Left ventricle myocardium inferior (tissue), 1 donor: ENCODE measurements at regions not wholly inside any gene's neighbourhood (a gene's known extent, or its start where the extent isn't known, plus 50 kb on each side); places are given as distances from the start of the nearest gene placed in this dataset.
A peak's percentile ranks its signal among the peaks of the same experiment; 100 is the strongest.

Experiments used
- DNase-seq: peaks from one replicate; pipeline ENCODE4 v3.0.0-alpha.2; 2020
- H3K27ac ChIP-seq: fragments of 200-600 bp; replicated peaks from 2 replicates; pipeline ENCODE4 v1.8.0; 2021
- H3K27me3 ChIP-seq: fragments of 200-600 bp; 2 replicates; pipeline ENCODE4 v1.8.0; 2021; ENCODE audit warnings: low read depth
- H3K36me3 ChIP-seq: fragments of 200-600 bp; 2 replicates; pipeline ENCODE4 v1.8.0; 2021
- H3K4me1 ChIP-seq: fragments of 200-600 bp; 2 replicates; pipeline ENCODE4 v1.8.0; 2021
- H3K4me3 ChIP-seq: fragments of 200-600 bp; 2 replicates; pipeline ENCODE4 v1.8.0; 2021; ENCODE audit warnings: mild to moderate bottlenecking, moderate library complexity
- H3K9me3 ChIP-seq: fragments of 200-600 bp; replicated peaks from 2 replicates; pipeline ENCODE4 v1.8.0; 2021
- intact Hi-C: fragments of 100-400 bp; cut with micrococcal nuclease; formaldehyde crosslinking; loops from one replicate; pipeline ENCODE4 v1.11.0; 2022
- TF ChIP-seq, protein P1 (sequence below): fragments of 200-600 bp; IDR thresholded peaks from 2 replicates; pipeline ENCODE4 v1.8.0; 2021; ENCODE audit warnings: antibody characterized with exemption, mild to moderate bottlenecking, borderline replicate concordance
- donor health status: DM: no; HTN: yes; CAD: no; lungs with severe emphysema.

DNA sequence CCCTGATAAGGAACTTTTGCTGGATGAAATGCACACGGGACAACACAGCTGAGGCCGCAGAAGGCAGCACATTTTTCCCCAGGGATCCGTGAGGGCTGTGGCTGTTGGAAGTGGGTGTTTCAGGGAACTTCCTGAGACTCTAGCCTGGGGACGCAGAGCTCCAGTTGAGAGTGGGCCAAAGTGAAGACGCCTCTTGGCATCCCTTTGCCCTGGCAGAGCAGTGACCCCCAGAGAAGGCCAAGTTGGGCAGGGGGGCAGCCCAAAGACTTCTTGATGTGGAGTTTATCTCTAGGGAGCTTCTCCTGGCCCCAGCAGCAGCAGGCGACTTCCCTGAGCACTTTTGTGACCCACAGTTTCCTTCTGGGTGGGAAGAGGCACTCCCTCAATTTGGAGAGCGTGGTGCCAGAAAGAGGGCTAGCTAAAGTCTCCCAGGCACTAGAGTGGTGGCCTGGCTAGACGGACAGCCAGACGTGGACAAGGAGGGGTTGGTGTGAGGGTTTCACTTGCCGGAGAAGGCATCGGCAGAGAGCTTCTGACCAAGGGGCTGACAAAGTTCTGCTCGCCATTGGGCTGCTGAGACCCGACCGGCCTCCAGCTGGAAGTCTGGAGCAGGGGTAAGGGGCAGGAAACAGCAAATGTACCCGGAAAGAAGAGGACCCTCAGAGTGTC, 108.8 kb downstream of the ACKR3 start:
- Histone ChIP-seq H3K27me3 (no peaks in the 10 kb centered on the region), H3K27ac (peak overlapping the region; percentile 28), H3K4me3 (no peak overlapping the region), H3K4me1 (peaks cover 46% of the 10 kb centered on the region), H3K36me3 (no peaks in the 10 kb centered on the region), H3K9me3 (no peaks in the 10 kb centered on the region)
- TF ChIP-seq, protein P1, sequence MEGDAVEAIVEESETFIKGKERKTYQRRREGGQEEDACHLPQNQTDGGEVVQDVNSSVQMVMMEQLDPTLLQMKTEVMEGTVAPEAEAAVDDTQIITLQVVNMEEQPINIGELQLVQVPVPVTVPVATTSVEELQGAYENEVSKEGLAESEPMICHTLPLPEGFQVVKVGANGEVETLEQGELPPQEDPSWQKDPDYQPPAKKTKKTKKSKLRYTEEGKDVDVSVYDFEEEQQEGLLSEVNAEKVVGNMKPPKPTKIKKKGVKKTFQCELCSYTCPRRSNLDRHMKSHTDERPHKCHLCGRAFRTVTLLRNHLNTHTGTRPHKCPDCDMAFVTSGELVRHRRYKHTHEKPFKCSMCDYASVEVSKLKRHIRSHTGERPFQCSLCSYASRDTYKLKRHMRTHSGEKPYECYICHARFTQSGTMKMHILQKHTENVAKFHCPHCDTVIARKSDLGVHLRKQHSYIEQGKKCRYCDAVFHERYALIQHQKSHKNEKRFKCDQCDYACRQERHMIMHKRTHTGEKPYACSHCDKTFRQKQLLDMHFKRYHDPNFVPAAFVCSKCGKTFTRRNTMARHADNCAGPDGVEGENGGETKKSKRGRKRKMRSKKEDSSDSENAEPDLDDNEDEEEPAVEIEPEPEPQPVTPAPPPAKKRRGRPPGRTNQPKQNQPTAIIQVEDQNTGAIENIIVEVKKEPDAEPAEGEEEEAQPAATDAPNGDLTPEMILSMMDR, result no peak
- intact Hi-C loops, result no loop called here
- DNase-seq, result no peak

- H3K36me3 ChIP-seq, result no peaks in the 10 kb centered on the region
- no peaks in the 10 kb centered on the region for H3K9me3 ChIP-seq
- peaks cover 31% of the 10 kb centered on the region for H3K4me1 ChIP-seq
- no peak overlapping the region for H3K4me3 ChIP-seq
- intact Hi-C loops, result no loop called here
- H3K27me3 ChIP-seq, result no peaks in the 10 kb centered on the region
- DNase-seq, result no peak
- TF ChIP-seq, protein P1, result no peak
- no peak overlapping the region for H3K27ac ChIP-seq
These were observed 110.5 kb downstream of the ACKR3 start for GRCh38 chr2:236679884-236680860.

DNA sequence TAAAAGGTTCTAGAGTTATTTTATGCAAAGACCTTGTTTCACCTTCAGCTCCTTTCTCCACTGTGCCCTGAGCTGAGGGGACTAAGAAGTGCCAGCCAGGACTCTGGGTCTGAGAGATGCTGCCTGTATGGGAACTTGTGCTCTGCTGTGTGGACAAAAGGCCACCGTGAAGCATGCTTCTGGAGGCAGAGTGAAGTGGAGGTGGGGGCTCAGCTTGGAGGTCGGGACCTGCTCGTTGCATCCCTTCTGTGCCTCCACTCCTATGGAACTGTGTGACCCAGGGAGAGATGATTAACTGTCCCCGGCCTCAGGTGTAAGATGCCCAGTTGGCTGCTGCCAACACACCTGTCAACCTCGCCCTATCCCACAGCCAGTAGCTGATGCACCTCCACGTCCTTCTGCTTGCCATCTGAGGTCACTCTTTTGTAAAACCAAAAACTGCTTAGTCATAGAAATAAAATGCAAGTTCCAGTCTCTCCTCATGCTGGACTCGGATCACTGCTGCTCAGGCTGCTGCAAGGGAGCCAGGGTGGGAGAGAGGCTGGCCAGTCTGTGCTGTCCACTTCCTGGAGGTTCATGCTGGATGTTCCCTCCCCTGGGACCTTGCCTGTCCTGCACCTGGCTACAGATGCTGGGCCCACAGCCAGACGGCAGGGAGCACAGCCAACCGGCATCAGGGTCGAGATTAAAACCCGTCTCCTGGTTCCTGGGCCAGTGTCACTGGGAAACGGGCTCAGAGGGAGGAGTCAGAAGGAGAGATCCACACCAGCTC, 113.2 kb downstream of the ACKR3 start:
- Histone ChIP-seq H3K4me1 (peaks cover 28% of the 10 kb centered on the region), H3K4me3 (no peak overlapping the region), H3K9me3 (no peaks in the 10 kb centered on the region), H3K27ac (no peak overlapping the region), H3K27me3 (no peaks in the 10 kb centered on the region), H3K36me3 (no peaks in the 10 kb centered on the region)
- intact Hi-C loops, result no loop called here
- DNase-seq, result peak; percentile 42
- TF ChIP-seq, protein P1, result no peak

DNA sequence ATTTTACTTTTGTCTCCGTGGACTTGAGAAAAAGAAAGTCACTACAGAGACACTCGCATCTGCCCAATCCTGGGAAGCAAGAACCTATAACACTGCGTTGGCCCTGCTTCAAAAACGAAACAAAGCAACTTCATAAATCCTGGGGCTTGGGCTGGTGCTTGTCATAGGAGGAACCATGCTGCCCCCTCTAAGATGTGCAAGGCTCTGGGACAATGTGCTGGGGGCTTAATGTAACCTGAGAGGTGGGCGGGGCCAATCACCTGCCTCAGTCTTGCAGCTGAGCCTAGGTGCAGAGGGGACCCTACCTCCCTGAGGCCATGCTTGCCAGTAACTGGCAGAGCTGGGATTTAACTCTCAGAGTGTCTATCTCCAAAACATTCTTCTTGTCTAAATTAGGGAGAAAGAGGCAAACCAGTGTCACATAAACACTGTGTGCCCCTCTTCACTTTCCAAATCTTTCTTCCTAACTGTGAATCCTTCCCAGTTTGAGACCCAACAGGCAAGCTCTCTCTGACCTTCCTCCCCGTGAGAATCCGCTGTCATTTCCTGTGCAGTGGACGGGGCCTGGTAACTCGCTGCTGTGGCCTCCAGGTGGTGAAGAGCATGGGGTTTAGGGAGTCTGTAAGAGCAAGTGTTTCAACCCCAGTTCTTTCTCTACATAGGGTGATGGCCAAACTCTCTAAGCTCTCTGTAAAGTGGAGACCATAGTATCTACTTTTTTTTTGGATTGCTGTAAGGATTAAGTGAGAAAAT, 115.1 kb downstream of the ACKR3 start:
- DNase-seq, result no peak
- H3K9me3 ChIP-seq, result no peaks in the 10 kb centered on the region
- H3K27ac ChIP-seq, result no peak overlapping the region
- H3K27me3 ChIP-seq, result no peaks in the 10 kb centered on the region
- peaks cover 43% of the 10 kb centered on the region for H3K4me1 ChIP-seq
- intact Hi-C loops, result no loop called here
- TF ChIP-seq, protein P1, result no peak
- H3K4me3 ChIP-seq, result no peak overlapping the region
- no peaks in the 10 kb centered on the region for H3K36me3 ChIP-seq

- Histone ChIP-seq H3K4me1 (peaks cover 49% of the 10 kb centered on the region), H3K9me3 (no peaks in the 10 kb centered on the region), H3K27ac (no peak overlapping the region), H3K27me3 (no peaks in the 10 kb centered on the region), H3K4me3 (no peak overlapping the region), H3K36me3 (no peaks in the 10 kb centered on the region)
- intact Hi-C loops, result no loop called here
- TF ChIP-seq, protein P1, result no peak
- DNase-seq, result no peak
These were observed 115.7 kb downstream of the ACKR3 start for GRCh38 chr2:236685361-236685760.
